GM12875 (cell line): ENCODE measurements at regions not wholly inside any gene's neighbourhood (a gene's known extent, or its start where the extent isn't known, plus 50 kb on each side); places are given as distances from the start of the nearest gene placed in this dataset.

Experiments used
- H3K4me3 ChIP-seq: one replicate; pipeline ENCODE4 v1.5.1; 2011; ENCODE audit warnings: low read depth, low read length, control low read depth
- TF ChIP-seq, protein P1 (sequence below): IDR thresholded peaks from 2 replicates; pipeline ENCODE4 v1.5.1; 2011; ENCODE audit warnings: low read depth, mild to moderate bottlenecking, control low read depth, inconsistent platforms, low read length, moderate library complexity, borderline replicate concordance; ENCODE audit not compliant: insufficient read depth

DNA sequence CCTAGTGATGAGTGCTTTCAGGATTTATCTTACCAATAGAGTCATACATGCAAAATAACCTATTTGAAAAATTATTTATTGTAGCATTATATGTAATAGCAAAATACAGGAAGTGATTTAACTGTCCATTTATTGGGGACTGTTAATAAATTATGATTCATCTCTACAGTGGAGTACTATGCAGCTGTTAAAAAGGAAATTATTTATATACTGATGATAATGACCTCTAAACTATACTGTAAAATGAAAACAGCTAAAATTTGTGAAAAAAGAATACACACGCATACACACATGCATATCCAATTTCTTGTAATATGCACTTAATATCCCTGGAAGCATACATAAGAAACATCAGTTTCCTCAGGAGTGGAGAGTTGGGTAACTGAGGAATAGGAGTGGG lies 58.0 kb upstream of the PALM2AKAP2 start:
- TF ChIP-seq, protein P1, sequence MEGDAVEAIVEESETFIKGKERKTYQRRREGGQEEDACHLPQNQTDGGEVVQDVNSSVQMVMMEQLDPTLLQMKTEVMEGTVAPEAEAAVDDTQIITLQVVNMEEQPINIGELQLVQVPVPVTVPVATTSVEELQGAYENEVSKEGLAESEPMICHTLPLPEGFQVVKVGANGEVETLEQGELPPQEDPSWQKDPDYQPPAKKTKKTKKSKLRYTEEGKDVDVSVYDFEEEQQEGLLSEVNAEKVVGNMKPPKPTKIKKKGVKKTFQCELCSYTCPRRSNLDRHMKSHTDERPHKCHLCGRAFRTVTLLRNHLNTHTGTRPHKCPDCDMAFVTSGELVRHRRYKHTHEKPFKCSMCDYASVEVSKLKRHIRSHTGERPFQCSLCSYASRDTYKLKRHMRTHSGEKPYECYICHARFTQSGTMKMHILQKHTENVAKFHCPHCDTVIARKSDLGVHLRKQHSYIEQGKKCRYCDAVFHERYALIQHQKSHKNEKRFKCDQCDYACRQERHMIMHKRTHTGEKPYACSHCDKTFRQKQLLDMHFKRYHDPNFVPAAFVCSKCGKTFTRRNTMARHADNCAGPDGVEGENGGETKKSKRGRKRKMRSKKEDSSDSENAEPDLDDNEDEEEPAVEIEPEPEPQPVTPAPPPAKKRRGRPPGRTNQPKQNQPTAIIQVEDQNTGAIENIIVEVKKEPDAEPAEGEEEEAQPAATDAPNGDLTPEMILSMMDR, result no peak
- no peak overlapping the region for H3K4me3 ChIP-seq

DNA sequence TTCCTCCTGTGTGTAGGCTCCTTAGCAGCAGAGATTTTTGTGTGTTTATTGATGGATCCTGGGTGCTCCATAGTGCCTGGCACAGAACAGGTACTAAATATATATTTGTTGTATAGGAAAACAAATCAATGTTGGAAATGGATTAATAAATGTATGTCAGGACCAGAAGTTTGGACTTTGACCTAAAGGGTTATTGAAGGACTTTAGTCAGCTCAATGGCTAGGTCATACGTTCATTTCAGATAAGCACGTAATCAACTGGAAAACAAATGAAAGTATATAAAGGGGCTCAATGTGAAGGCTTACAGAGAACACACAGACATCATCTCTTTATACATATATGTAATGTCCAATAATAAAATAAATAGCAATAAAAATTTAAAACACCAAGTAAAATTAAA lies 56.2 kb upstream of the PALM2AKAP2 start:
- TF ChIP-seq, protein P1, result no peak
- no peak overlapping the region for H3K4me3 ChIP-seq

- no peak overlapping the region for H3K4me3 ChIP-seq
- TF ChIP-seq, protein P1, result no peak
Observed at GRCh38 chr9:109725460-109725859, 54.5 kb upstream of the PALM2AKAP2 start.

DNA sequence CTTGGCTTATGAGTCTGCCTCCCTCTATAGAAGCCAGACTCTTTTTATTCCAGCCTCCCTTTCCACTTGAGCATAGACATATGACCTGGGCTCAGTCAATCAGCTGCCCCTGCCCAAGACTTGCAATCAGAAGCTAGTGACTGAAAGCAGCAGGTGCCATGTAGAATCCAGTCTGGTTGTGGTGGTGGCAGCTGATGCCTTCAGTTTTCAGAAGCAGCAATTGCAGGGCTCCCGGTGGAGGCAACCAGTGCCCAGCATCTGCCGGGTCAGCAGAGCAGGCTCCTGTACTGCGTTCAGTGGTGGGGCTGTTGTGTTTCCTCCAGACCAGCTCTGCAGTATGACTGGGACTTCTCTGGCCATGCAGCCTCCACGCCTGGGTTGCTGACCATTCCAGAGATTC lies 53.9 kb upstream of the PALM2AKAP2 start:
- no peak overlapping the region for H3K4me3 ChIP-seq
- TF ChIP-seq, protein P1, result no peak

DNA sequence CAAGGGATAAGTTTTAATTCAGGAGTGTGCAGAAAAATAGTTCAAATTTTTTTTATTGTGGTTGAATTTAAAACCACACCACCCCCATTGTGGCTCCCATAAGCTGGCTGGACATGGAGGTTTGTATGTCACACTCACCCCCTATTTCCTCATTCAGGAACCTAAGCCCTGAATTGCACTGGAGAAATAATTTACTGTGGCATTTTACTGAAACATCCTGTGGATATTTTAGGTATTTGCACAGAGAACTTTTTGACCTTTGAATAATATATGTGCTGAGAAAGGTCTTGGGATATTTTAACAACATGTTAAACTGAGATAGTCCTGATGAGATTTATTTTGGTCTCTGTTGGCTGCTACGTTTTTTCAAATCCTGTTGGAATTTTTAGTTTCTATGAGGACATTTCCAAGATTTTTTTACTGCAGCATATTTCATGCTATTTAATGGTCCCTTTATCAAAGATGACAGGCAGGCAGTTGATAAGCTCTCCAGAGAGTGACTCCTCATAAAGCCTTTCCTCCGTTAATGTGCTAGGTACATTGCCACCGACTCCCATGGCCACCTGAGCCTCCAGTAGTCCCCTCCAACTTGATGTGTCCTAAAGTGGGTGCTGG lies 51.2 kb upstream of the PALM2AKAP2 start:
- no peak overlapping the region for H3K4me3 ChIP-seq
- TF ChIP-seq, protein P1, result no peak

DNA sequence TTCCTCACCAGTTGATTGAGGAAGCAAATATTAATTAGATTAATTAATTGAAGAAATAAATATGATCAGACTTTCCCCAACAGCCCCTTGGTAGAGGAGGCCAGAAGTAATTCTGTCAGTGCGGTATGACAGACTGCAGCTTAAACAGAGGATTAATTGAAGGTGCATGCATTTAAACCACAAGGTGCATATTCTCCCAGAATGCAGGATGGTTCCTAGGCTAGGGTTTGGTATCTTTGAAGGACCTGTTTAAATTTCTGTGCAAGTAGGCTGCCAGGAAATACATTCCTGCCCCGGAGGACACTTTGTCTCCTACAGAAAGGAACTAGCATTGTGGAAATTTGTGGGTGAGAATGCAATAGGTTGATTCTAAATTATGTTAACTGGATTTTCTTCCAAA lies 50.5 kb upstream of the PALM2AKAP2 start:
- TF ChIP-seq, protein P1, result no peak
- H3K4me3 ChIP-seq, result no peak overlapping the region
